Ovary (tissue), 7 donors: ENCODE measurements at regions not wholly inside any gene's neighbourhood (a gene's known extent, or its start where the extent isn't known, plus 50 kb on each side); places are given as distances from the start of the nearest gene placed in this dataset.

Experiments used
- DNase-seq, 5 donors: peaks; one replicate each; pipeline ENCODE4 v3.0.0-alpha.2; 2019 to 2020
- H3K27ac ChIP-seq, 2 donors: fragments of 200-600 bp; one replicate each; pipeline versions ENCODE4 v1.5.1 to v1.8.0; 2019 to 2022
- H3K27me3 ChIP-seq: fragments of 200-600 bp; one replicate; pipeline ENCODE4 v1.8.0; 2022
- H3K36me3 ChIP-seq: fragments of 200-600 bp; sonication (generic); one replicate; pipeline ENCODE4 v1.5.1; 2019
- H3K4me1 ChIP-seq: one replicate; pipeline ENCODE4 v1.8.1; 2013; ENCODE audit warnings: mild to moderate bottlenecking, moderate library complexity; ENCODE audit not compliant: insufficient read depth
- H3K4me3 ChIP-seq: fragments of 200-600 bp; sonication (generic); one replicate; pipeline ENCODE4 v1.5.1; 2017
- H3K9me3 ChIP-seq, 2 donors: fragments of 200-600 bp in 1 of 2; sonication (generic) in 1 of 2; one replicate each; pipeline versions ENCODE4 v1.5.1 to v1.8.1; 2013 to 2019; ENCODE audit warnings: mild to moderate bottlenecking in 1 of 2, moderate library complexity in 1 of 2
- EP300 ChIP-seq: sonication (generic); formaldehyde crosslinking; IDR thresholded peaks from one replicate; pipeline ENCODE4 v1.6.1; 2017; ENCODE audit warnings: antibody characterized with exemption
- POLR2A ChIP-seq: fragments of 450-650 bp; IDR thresholded peaks from one replicate; pipeline ENCODE4 v1.6.1; 2017; ENCODE audit warnings: antibody characterized with exemption, mild to moderate bottlenecking, moderate library complexity
- WGBS, 3 donors: extraction: QIAGEN DNeasy Blood & Tissue Kit in 1 of 3; methylation state at CpG; one replicate each; pipeline versions ENCODE4 v1.1.5 to v1.1.7; 2013 to 2017; 5-methylcytosine and 5-hydroxymethylcytosine counted together
- intact Hi-C, 4 donors: fragments of 100-400 bp; cut with DNase I; formaldehyde crosslinking; loops; one replicate each; pipeline versions ENCODE4 v1.11.0 to v1.15.1; 2022 to 2023
- TF ChIP-seq, protein P1 (sequence below), 3 donors: fragments of 450-650 bp in 2 of 3; fragments of 200-600 bp in 1 of 3; IDR thresholded peaks; one replicate each; pipeline versions ENCODE4 v1.5.1 to v1.8.0; 2016 to 2022; ENCODE audit warnings: antibody characterized with exemption in 3 of 3, mild to moderate bottlenecking in 1 of 3
- donor health status: DM: no; HTN: no; CAD: no; lungs with moderate emphysema.
- donor health status: DM: no; HTN: no; CAD: no.
- donor health status: Bipolar disorder and iron deficiency.
- donor health status: DM: no; HTN: no; CAD: no.
- donor health status: DM: yes; HTN: yes; CAD: no.

DNA sequence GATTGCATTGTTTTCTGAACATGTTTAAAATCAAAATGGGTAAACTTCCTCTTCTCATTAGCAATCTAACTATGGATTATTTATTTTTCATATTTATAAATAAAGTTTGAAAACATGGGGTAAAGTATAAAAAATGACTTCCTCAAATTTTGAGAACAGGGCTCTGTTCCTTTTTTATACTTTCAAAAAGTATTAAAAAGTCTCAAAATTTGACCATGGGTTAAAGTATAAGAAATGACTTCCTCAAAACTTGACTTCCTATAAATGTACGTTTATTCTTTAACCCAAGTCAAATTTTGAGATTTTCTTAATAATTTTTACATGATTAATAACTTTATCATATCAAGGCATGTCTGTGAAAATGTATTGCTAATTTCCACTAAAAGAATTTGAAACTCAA is 512.4 kb downstream of the GALR1 start:
- H3K27ac ChIP-seq: no peak overlapping the region
- intact Hi-C loops: no loop called here
- TF ChIP-seq EP300: no peak
- TF ChIP-seq POLR2A: no peak
- TF ChIP-seq, protein P1, sequence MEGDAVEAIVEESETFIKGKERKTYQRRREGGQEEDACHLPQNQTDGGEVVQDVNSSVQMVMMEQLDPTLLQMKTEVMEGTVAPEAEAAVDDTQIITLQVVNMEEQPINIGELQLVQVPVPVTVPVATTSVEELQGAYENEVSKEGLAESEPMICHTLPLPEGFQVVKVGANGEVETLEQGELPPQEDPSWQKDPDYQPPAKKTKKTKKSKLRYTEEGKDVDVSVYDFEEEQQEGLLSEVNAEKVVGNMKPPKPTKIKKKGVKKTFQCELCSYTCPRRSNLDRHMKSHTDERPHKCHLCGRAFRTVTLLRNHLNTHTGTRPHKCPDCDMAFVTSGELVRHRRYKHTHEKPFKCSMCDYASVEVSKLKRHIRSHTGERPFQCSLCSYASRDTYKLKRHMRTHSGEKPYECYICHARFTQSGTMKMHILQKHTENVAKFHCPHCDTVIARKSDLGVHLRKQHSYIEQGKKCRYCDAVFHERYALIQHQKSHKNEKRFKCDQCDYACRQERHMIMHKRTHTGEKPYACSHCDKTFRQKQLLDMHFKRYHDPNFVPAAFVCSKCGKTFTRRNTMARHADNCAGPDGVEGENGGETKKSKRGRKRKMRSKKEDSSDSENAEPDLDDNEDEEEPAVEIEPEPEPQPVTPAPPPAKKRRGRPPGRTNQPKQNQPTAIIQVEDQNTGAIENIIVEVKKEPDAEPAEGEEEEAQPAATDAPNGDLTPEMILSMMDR (IDR thresholded peaks at IDR 0.05): no peak
- no peaks in the 10 kb centered on the region for H3K27me3 ChIP-seq
- no peak for DNase-seq
- H3K4me3 ChIP-seq: no peak overlapping the region
- 56 to 70% (median 59%) methylated on average over 1 of the region's 1 CpG for WGBS, 3 donors
- H3K9me3 ChIP-seq: no peaks in the 10 kb centered on the region
- H3K4me1 ChIP-seq: no peaks in the 10 kb centered on the region
- no peaks in the 10 kb centered on the region for H3K36me3 ChIP-seq

DNA sequence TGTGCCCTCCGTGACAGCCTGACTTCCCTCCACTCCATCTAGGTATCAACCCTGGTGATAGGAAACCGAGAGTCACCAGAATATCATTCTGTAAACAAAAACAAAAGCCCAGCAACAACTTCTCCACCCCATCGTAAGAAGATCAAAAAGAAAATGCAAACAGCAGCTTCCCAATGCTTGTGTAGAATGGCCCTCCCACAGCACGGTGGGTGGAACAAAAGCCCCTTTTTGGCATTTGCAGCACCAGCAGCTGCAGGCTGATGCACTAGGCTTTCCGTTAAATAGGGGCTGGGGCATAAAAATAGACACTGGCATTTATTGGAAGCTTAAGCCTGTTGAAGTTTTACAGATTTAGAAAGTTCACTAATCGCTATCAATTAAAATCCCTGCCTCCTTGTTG is 513.0 kb downstream of the GALR1 start:
- H3K4me1 ChIP-seq: no peaks in the 10 kb centered on the region
- intact Hi-C loops: no loop called here
- 12 to 13% (median 12%) methylated on average over 6 of the region's 6 CpGs for WGBS, 3 donors
- H3K36me3 ChIP-seq: no peaks in the 10 kb centered on the region
- no peaks in the 10 kb centered on the region for H3K9me3 ChIP-seq
- DNase-seq: no peak
- H3K27ac ChIP-seq: no peak overlapping the region
- H3K4me3 ChIP-seq: no peak overlapping the region
- no peak for TF ChIP-seq POLR2A
- TF ChIP-seq EP300: no peak
- TF ChIP-seq, protein P1 (IDR thresholded peaks at IDR 0.05): no peak
- H3K27me3 ChIP-seq: no peaks in the 10 kb centered on the region

DNA sequence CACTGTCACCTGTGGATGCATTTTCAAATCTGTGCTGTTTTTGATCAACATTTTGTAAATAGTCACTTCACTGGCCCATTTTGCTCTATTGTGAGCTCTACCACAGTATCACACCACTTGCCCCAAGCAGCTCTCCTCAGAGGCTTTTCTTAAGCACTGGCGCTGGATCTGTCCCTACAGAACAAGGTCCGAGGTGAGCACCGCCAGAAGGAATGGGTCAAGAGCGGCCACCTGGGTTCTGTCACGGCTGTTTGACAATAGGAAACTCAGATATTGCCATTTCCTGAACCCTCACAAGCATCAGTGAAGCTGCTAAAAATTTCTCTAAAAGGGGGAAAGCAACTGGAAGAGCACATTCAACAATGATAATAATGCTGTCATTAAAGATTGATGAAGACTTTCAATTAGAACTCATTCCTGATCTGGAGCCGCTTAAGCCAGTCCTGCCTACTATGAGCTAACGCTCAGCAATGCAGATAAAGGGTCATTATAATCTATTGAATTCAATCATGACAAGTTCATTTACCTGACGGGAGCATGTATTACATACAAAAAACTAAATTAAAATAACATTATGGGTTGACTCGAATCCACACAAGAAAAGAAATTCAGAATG is 514.0 kb downstream of the GALR1 start:
- intact Hi-C loops: no loop called here
- H3K27me3 ChIP-seq: no peaks in the 10 kb centered on the region
- H3K4me1 ChIP-seq: no peaks in the 10 kb centered on the region
- H3K27ac ChIP-seq: no peak overlapping the region
- no peaks in the 10 kb centered on the region for H3K9me3 ChIP-seq
- WGBS, 3 donors: 39 to 48% (median 39%) methylated on average over 9 of the region's 9 CpGs
- no peaks in the 10 kb centered on the region for H3K36me3 ChIP-seq
- no peak for DNase-seq
- TF ChIP-seq, protein P1 (IDR thresholded peaks at IDR 0.05): no peak
- no peak for TF ChIP-seq POLR2A
- H3K4me3 ChIP-seq: no peak overlapping the region

DNA sequence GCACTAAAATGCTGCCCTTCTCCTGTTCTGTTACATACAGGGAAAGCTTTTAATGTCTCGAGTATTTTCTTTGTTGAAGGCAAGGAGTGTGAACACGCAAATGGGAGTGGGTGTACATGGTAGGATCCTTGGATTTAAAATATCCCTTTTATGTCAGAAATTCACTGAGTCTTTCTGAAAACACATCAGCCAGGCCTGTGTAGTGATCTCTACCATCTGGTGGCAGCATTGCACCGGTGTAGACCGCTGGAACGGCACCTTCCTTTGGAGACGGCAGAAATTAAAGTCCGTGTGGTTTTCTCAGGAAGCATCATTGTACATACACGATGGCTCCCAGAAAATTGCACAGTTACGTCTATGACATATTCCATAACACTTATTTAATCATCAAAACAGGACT is 515.8 kb downstream of the GALR1 start:
- H3K4me1 ChIP-seq: no peaks in the 10 kb centered on the region
- no peak overlapping the region for H3K4me3 ChIP-seq
- no peaks in the 10 kb centered on the region for H3K9me3 ChIP-seq
- DNase-seq: peak in 1 of 5 donors; percentile 39
- TF ChIP-seq EP300 (no peak), POLR2A (no peak)
- TF ChIP-seq, protein P1 (IDR thresholded peaks at IDR 0.05): no peak
- no peaks in the 10 kb centered on the region for H3K36me3 ChIP-seq
- no peak overlapping the region for H3K27ac ChIP-seq
- no peaks in the 10 kb centered on the region for H3K27me3 ChIP-seq
- WGBS, 3 donors: 6 to 9% (median 7%) methylated on average over 9 of the region's 9 CpGs
- intact Hi-C loops: no loop called here
